DOHH2 (cell line): ENCODE measurements at regions not wholly inside any gene's neighbourhood (a gene's known extent, or its start where the extent isn't known, plus 50 kb on each side); places are given as distances from the start of the nearest gene placed in this dataset.

ENCODE experiments used
- H3F3A ChIP-seq: fragments of 200-600 bp; sonication (generic), shearing (Covaris generic); 2 replicates; pipeline ENCODE4 v1.6.0; 2016; ENCODE audit warnings: antibody characterized with exemption, mild to moderate bottlenecking; ENCODE audit not compliant: control insufficient read depth, insufficient read depth
- H3K27ac ChIP-seq: fragments of 200-600 bp; sonication (generic); 2 replicates; pipeline ENCODE4 v1.5.1; 2014; ENCODE audit warnings: low read depth, mild to moderate bottlenecking, low read length, moderate library complexity
- H3K27me3 ChIP-seq: fragments of 200-600 bp; sonication (generic); 2 replicates; pipeline ENCODE4 v1.6.1; 2014; ENCODE audit warnings: mild to moderate bottlenecking, low read length, mixed read lengths; ENCODE audit not compliant: control insufficient read depth
- H3K36me3 ChIP-seq: fragments of 200-600 bp; sonication (generic); 2 replicates; pipeline ENCODE4 v1.6.1; 2014; ENCODE audit warnings: mild to moderate bottlenecking, low read length, moderate library complexity, mixed read lengths; ENCODE audit not compliant: control insufficient read depth
- H3K4me1 ChIP-seq: fragments of 200-600 bp; sonication (generic); 2 replicates; pipeline ENCODE4 v1.6.1; 2014; ENCODE audit warnings: mild to moderate bottlenecking, low read length, mixed read lengths; ENCODE audit not compliant: control insufficient read depth
- H3K4me2 ChIP-seq: fragments of 200-600 bp; sonication (generic); 2 replicates; pipeline ENCODE4 v1.6.0; 2014; ENCODE audit warnings: mild to moderate bottlenecking, low read length, moderate library complexity
- H3K4me3 ChIP-seq: fragments of 200-600 bp; sonication (generic); 2 replicates; pipeline ENCODE4 v1.5.1; 2014; ENCODE audit warnings: mild to moderate bottlenecking, low read length, mixed read lengths
- H3K79me2 ChIP-seq: fragments of 200-600 bp; sonication (generic); 2 replicates; pipeline ENCODE4 v1.6.1; 2014; ENCODE audit warnings: mild to moderate bottlenecking, low read length, mixed read lengths; ENCODE audit not compliant: control insufficient read depth
- H3K9me2 ChIP-seq: fragments of 200-600 bp; sonication (generic); replicated peaks from 2 replicates; pipeline ENCODE4 v1.6.1; 2014; ENCODE audit warnings: mild to moderate bottlenecking, low read length, mixed read lengths; ENCODE audit not compliant: control insufficient read depth
- H3K9me3 ChIP-seq: fragments of 200-600 bp; sonication (generic); 2 replicates; pipeline ENCODE4 v1.6.1; 2014; ENCODE audit warnings: antibody characterized with exemption, low read length, mixed read lengths; ENCODE audit not compliant: control insufficient read depth, insufficient read depth
- H4K20me1 ChIP-seq: fragments of 200-600 bp; sonication (generic); 2 replicates; pipeline ENCODE4 v1.6.0; 2014; ENCODE audit warnings: low read depth, mild to moderate bottlenecking, antibody characterized with exemption, low read length, moderate library complexity; ENCODE audit not compliant: control insufficient read depth, insufficient read depth
- CTCF ChIP-seq: fragments of 200-600 bp; sonication (generic); IDR thresholded peaks from one replicate; pipeline ENCODE4 v1.5.1; 2014; ENCODE audit warnings: antibody characterized with exemption, mild to moderate bottlenecking, low read depth, low read length; ENCODE audit not compliant: poor library complexity, severe bottlenecking
- EZH2phosphoT487 ChIP-seq: fragments of 200-600 bp; sonication (generic); IDR thresholded peaks from 2 replicates; pipeline ENCODE4 v1.6.1; 2017; ENCODE audit warnings: borderline replicate concordance, mild to moderate bottlenecking, antibody characterized with exemption, low read length, moderate library complexity, mixed read lengths

DNA sequence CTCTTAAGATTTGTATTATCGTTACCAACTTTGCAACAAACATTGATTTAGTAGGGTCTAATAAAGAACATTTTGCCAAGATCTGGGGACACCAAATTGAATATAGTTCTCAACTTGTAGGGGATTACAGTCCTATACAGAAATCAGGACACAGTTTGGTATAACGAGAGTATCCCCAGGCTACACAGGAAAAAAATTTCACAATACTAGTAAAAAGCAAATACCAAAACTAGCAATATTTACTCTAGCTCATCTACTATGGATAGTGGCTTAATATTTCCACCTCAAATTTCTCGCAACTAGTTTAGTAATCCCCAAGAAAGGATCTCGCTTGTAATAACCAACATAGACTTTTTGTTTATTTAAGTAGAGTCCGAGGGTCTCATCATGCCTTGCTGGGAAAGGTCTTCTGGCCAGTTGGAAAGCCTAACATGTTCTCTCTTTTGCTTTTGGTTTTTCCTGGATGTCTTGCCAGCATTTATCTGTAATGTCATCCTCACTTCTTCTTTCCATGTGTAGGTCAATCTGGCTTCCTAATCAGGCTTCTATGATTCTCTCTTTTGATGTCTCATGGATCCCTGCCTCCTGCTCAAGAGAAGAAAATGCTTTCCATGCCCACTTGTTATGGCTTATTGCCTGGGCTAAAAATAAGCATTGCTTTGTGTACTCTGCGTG, 104.7 kb upstream of the KCNK2 start:
- H3K4me3 ChIP-seq, result no peak overlapping the region
- no peaks in the 10 kb centered on the region for H4K20me1 ChIP-seq
- H3K27ac ChIP-seq, result no peak overlapping the region
- no peaks in the 10 kb centered on the region for H3K36me3 ChIP-seq
- TF ChIP-seq EZH2phosphoT487 (no peak), CTCF (no peak)
- no peaks in the 10 kb centered on the region for H3K79me2 ChIP-seq
- H3K9me2 ChIP-seq, result no peaks in the 10 kb centered on the region
- H3K27me3 ChIP-seq, result no peaks in the 10 kb centered on the region
- H3K4me2 ChIP-seq, result no peak overlapping the region
- no peaks in the 10 kb centered on the region for H3K4me1 ChIP-seq
- H3F3A ChIP-seq, result no peaks in the 10 kb centered on the region
- no peaks in the 10 kb centered on the region for H3K9me3 ChIP-seq

DNA sequence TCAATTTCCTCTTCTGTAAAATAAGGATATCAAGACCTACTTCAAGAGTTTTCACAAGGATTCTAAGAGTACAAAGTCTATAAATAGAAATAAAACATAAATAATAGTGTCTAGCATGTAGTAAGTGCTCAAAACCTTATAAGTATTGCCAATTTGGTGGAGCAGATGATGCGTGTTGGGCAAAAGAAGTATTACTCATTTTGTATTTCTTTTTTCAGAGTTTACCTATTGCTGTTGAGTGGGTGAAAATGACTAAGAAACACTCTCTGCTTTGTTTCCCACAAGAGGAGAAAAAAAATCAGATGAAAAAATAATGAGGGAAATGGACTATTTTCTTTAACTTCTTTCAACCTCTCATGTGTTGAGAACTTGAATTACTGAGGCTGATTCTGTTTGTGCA, 103.3 kb upstream of the KCNK2 start:
- Histone ChIP-seq H3K36me3 (no peaks in the 10 kb centered on the region), H4K20me1 (no peaks in the 10 kb centered on the region), H3K27me3 (no peaks in the 10 kb centered on the region), H3K4me2 (no peak overlapping the region), H3K27ac (no peak overlapping the region), H3K4me1 (no peaks in the 10 kb centered on the region), H3K79me2 (no peaks in the 10 kb centered on the region), H3K9me2 (no peaks in the 10 kb centered on the region), H3F3A (no peaks in the 10 kb centered on the region), H3K9me3 (no peaks in the 10 kb centered on the region), H3K4me3 (no peak overlapping the region)
- TF ChIP-seq EZH2phosphoT487 (no peak), CTCF (no peak)

- Histone ChIP-seq H3K4me2 (no peak overlapping the region), H3K79me2 (no peaks in the 10 kb centered on the region), H3K36me3 (no peaks in the 10 kb centered on the region), H3K4me3 (no peak overlapping the region), H3K9me3 (no peaks in the 10 kb centered on the region), H3K9me2 (no peaks in the 10 kb centered on the region), H3K4me1 (no peaks in the 10 kb centered on the region), H4K20me1 (no peaks in the 10 kb centered on the region), H3K27me3 (no peaks in the 10 kb centered on the region), H3K27ac (no peak overlapping the region), H3F3A (no peaks in the 10 kb centered on the region)
- no peak for TF ChIP-seq CTCF
- TF ChIP-seq EZH2phosphoT487, result no peak
These were observed 101.6 kb upstream of the KCNK2 start for GRCh38 chr1:214980921-214981320.
